MM.1S (cell line): ENCODE measurements at regions not wholly inside any gene's neighbourhood (a gene's known extent, or its start where the extent isn't known, plus 50 kb on each side); places are given as distances from the start of the nearest gene placed in this dataset.
A peak's percentile ranks its signal among the peaks of the same experiment; 100 is the strongest.

Source experiments
- DNase-seq: peaks from one replicate; pipeline ENCODE4 v3.0.0-alpha.2; 2015
- H2AFZ ChIP-seq: fragments of 300-600 bp; sonication (generic); 2 replicates; pipeline ENCODE4 v1.6.0; 2016; ENCODE audit warnings: antibody characterized with exemption, low read length
- H3F3A ChIP-seq: fragments of 300-600 bp; sonication (generic); 2 replicates; pipeline ENCODE4 v1.6.1; 2016; ENCODE audit warnings: mild to moderate bottlenecking, antibody characterized with exemption, low read length, moderate library complexity, mixed read lengths; ENCODE audit not compliant: insufficient read depth
- H3K27ac ChIP-seq: fragments of 300-600 bp; sonication (generic); 2 replicates; pipeline ENCODE4 v1.5.1; 2016; ENCODE audit warnings: mild to moderate bottlenecking, low read length
- H3K27me3 ChIP-seq: fragments of 300-600 bp; sonication (generic); replicated peaks from 2 replicates; pipeline ENCODE4 v1.6.0; 2016; ENCODE audit warnings: low read length; ENCODE audit not compliant: insufficient read depth
- H3K36me3 ChIP-seq: fragments of 300-600 bp; sonication (generic); replicated peaks from 2 replicates; pipeline ENCODE4 v1.6.1; 2016; ENCODE audit warnings: mild to moderate bottlenecking, low read length, mixed read lengths; ENCODE audit not compliant: insufficient read depth
- H3K4me1 ChIP-seq: fragments of 300-600 bp; sonication (generic); 2 replicates; pipeline ENCODE4 v1.6.1; 2016; ENCODE audit warnings: low read length, mixed read lengths
- H3K4me2 ChIP-seq: fragments of 300-600 bp; sonication (generic); 2 replicates; pipeline ENCODE4 v1.6.0; 2016; ENCODE audit warnings: low read depth, low read length
- H3K4me3 ChIP-seq: fragments of 300-600 bp; sonication (generic); 2 replicates; pipeline ENCODE4 v1.5.1; 2016; ENCODE audit warnings: low read length, mixed read lengths
- H3K79me2 ChIP-seq: fragments of 300-600 bp; sonication (generic); 2 replicates; pipeline ENCODE4 v1.6.1; 2016; ENCODE audit warnings: mixed run types, low read length, mixed read lengths
- H3K9ac ChIP-seq: fragments of 300-600 bp; sonication (generic); 2 replicates; pipeline ENCODE4 v1.6.1; 2016; ENCODE audit warnings: low read length, mixed read lengths
- H3K9me2 ChIP-seq: fragments of 300-600 bp; sonication (generic); replicated peaks from 2 replicates; pipeline ENCODE4 v1.6.1; 2016; ENCODE audit warnings: mild to moderate bottlenecking, low read length, mixed read lengths; ENCODE audit not compliant: insufficient read depth
- H3K9me3 ChIP-seq: fragments of 300-600 bp; sonication (generic); replicated peaks from 2 replicates; pipeline ENCODE4 v1.6.1; 2016; ENCODE audit warnings: mild to moderate bottlenecking, low read length, mixed read lengths; ENCODE audit not compliant: insufficient read depth
- H4K20me1 ChIP-seq: fragments of 300-600 bp; sonication (generic); 2 replicates; pipeline ENCODE4 v1.6.1; 2016; ENCODE audit warnings: mild to moderate bottlenecking, low read length, moderate library complexity, mixed read lengths; ENCODE audit not compliant: insufficient read depth
- CTCF ChIP-seq: fragments of 300-600 bp; sonication (generic); IDR thresholded peaks from 2 replicates; pipeline ENCODE4 v1.5.1; 2016; ENCODE audit warnings: antibody characterized with exemption, low read length, mixed read lengths
- EZH2 ChIP-seq: fragments of 300-600 bp; sonication (generic); optimal IDR thresholded peaks from 2 replicates; pipeline ENCODE3; 2017; ENCODE audit warnings: low read depth, mild to moderate bottlenecking, antibody characterized with exemption, low read length, mixed read lengths
- EZH2phosphoT487 ChIP-seq: fragments of 300-600 bp; sonication (generic); IDR thresholded peaks from 2 replicates; pipeline ENCODE4 v1.6.1; 2018; ENCODE audit warnings: antibody characterized with exemption, low read length

GRCh38 chrX:7262551-7262950 is 114.6 kb upstream of the PUDP start:
- Histone ChIP-seq H3K4me2 (no peak overlapping the region), H3K9me2 (no peaks in the 10 kb centered on the region), H3K79me2 (no peaks in the 10 kb centered on the region), H4K20me1 (no peaks in the 10 kb centered on the region), H3K9me3 (no peaks in the 10 kb centered on the region), H2AFZ (no peak overlapping the region), H3K4me1 (no peaks in the 10 kb centered on the region), H3K27me3 (no peaks in the 10 kb centered on the region), H3F3A (0 out of 2 replicates have a peak, but pooled peaks cover 7% of the 10 kb centered on the region), H3K4me3 (no peak overlapping the region), H3K27ac (no peak overlapping the region), H3K9ac (no peak overlapping the region), H3K36me3 (no peaks in the 10 kb centered on the region)
- no peak for TF ChIP-seq EZH2
- TF ChIP-seq CTCF = no peak
- TF ChIP-seq EZH2phosphoT487 = no peak
- DNase-seq = no peak

- no peak overlapping the region for H3K4me3 ChIP-seq
- H3K9ac ChIP-seq = peak overlapping the region; percentile 15; the same call in 1 of the 2 replicates
- no peaks in the 10 kb centered on the region for H3K36me3 ChIP-seq
- peak overlapping the region; percentile 49; the same call in 1 of the 2 replicates for H3K27ac ChIP-seq
- H3K9me3 ChIP-seq = no peaks in the 10 kb centered on the region
- TF ChIP-seq EZH2 (no peak), EZH2phosphoT487 (no peak), CTCF (no peak)
- peak overlapping the region; percentile 24; the same call in 1 of the 2 replicates for H3K4me2 ChIP-seq
- H2AFZ ChIP-seq = no peak overlapping the region
- no peaks in the 10 kb centered on the region for H3K27me3 ChIP-seq
- H4K20me1 ChIP-seq = no peaks in the 10 kb centered on the region
- no peaks in the 10 kb centered on the region for H3K79me2 ChIP-seq
- no peaks in the 10 kb centered on the region for H3K9me2 ChIP-seq
- DNase-seq = peak; percentile 27
- no peaks in the 10 kb centered on the region for H3K4me1 ChIP-seq
- H3F3A ChIP-seq = 0 out of 2 replicates have a peak, but pooled peaks cover 7% of the 10 kb centered on the region
Observed at GRCh38 chrX:7261672-7262332, 113.8 kb upstream of the PUDP start.

- DNase-seq = no peak
- Histone ChIP-seq H3K9me2 (no peaks in the 10 kb centered on the region), H2AFZ (no peak overlapping the region), H4K20me1 (no peaks in the 10 kb centered on the region), H3K27ac (no peak overlapping the region), H3K9me3 (no peaks in the 10 kb centered on the region), H3K79me2 (no peaks in the 10 kb centered on the region), H3K4me3 (no peak overlapping the region), H3K4me1 (peaks cover 3% of the 10 kb centered on the region; the same call in 1 of the 2 replicates), H3K4me2 (no peak overlapping the region), H3K27me3 (no peaks in the 10 kb centered on the region), H3F3A (no peaks in the 10 kb centered on the region), H3K36me3 (no peaks in the 10 kb centered on the region), H3K9ac (no peak overlapping the region)
- TF ChIP-seq EZH2 (no peak), EZH2phosphoT487 (no peak), CTCF (no peak)
Observed at GRCh38 chrX:7254144-7254543, 106.2 kb upstream of the PUDP start.
